ENCODE measurements at regions not wholly inside any gene's neighbourhood (a gene's known extent, or its start where the extent isn't known, plus 50 kb on each side); places are given as distances from the start of the nearest gene placed in this dataset.

DNA sequence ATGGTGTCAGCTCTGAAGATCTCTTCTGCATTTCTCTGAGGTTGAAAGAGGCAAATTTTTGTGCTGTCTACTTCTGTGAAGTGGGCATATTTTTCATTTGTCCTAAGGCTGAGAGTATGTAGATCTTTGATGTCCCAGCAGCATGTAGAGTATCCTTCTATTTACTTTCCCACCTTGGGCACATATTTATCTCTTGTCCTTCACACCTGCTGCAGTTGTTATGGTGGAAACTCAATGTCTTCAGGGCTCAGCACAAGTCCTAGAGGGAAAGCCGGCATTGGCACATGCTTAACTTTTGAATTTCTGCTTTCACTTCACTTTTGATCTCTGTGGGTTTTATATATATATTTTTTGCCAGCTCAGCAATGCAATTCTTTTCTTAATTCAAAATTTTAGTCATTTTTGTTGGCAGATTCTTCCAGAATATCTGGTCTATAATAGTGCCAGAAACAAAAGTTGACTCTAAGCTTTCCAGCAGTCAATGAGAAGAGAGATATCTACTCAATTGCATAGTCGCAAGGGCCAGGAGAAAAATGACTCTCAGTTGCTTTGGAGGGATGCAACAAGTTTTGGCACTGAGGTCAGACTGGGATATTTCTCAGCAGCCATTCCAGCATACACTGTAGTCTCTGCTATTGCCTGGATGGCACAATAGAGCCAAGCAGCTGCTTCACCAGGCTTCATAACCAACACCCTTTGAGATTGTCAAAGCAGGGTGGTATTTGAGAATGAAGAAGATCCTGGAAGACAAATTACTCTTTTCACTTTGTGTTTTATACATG lies 127.8 kb upstream of the FAT1 start:
- TF ChIP-seq CTCF (IDR thresholded peaks at IDR 0.05; ENCODE audit: insufficient read depth, low read length, poor library complexity, severe bottlenecking), result no peak
- no peak for TF ChIP-seq EZH2phosphoT487 (conservative IDR thresholded peaks at IDR 0.05; ENCODE audit: low read length)

Measured in SU-DHL-6 (cell line).